GDM1 (cell line): ENCODE measurements at regions not wholly inside any gene's neighbourhood (a gene's known extent, or its start where the extent isn't known, plus 50 kb on each side); places are given as distances from the start of the nearest gene placed in this dataset.

Source experiments
- DNase-seq: peaks from one replicate; lab custom pipeline; 2025; lab: John Stamatoyannopoulos, UW

DNA sequence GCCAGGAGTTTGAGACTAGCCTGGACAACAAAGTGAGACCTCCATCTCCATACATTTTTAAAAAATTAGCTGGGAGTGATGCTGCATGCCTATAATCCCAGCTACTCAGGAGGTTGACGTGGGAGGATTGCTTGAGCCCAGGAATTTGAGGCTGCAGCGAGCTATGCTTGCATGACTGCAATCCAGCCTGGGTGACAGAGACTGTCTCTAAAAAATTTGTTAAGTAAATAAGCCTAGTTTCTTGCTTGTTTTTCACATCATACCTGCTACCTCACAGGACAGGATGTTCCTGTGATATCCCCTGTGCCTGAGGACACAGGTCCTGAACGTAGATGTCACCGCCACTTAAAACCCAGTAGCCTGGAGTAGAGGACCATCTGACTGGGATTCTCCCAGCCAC is 348.6 kb downstream of the MN1 start:
- DNase-seq, result no peak

DNA sequence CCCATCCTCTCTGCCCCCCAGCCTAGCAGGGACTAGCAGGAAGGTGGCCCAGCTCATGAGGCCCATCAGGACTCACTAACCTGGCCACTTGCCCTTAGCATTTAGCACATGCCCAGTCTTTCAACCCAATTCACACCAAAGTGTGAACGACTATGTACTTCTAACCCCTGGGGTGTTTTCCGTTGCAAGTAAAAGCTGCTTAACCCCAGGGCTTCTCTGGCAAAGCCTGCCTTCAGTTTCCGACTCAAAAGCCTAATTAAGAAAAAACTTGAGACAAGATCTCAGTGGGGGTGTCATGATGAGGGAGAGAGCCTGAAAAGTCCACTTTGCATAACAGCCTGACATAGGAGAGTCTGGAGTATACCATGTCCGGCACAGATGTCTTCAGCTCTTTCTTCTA is 347.8 kb downstream of the MN1 start:
- no peak for DNase-seq

DNA sequence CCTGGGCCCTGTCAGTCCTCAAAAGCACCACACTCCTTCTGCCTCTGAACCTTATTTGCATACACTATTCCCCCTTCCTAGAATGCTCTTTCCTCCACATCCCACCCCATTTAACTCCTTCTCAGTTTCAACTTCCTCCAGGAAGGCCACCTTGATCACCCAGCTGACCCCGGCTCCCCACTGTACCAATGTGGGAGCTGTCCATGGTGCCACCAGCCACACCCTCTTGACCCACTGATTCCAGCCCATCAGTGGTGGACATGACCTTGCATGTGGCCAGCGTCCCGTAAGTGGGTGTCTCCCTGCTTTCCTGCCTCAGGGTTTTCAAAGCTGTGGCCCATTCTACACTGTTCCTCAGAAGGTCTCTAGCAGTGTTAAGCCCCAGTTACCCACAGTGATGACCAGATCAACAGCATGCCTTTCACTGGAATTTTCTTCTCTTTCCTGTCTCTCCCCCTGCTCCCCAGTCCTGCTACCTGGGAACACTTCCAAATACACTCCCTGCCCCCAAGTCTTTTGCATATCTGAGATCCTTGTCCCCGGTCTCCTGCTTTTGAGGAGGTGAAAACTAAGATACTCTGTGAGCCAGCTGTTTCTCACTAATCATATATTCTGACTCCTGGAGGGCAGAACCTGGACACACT is 346.6 kb downstream of the MN1 start:
- DNase-seq, result no peak

DNA sequence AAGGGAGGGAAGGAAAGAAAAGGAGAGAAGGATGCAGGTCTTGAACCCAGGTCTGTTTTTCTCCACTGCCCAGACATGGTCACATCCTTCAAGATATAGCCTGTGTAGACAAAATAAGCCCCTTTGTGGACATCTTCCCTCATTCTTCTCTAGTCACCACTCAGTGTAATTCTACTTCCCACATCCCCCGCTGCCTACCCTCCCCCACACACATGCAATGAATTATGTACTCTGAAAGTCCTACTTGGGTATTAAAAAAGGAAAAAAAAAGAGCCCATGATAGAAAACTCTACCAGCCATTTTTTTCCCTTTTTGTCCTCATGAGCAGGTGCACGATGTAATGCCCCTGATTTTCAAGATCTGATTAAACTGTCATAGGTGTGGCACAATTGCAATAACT is 346.0 kb downstream of the MN1 start:
- no peak for DNase-seq

DNA sequence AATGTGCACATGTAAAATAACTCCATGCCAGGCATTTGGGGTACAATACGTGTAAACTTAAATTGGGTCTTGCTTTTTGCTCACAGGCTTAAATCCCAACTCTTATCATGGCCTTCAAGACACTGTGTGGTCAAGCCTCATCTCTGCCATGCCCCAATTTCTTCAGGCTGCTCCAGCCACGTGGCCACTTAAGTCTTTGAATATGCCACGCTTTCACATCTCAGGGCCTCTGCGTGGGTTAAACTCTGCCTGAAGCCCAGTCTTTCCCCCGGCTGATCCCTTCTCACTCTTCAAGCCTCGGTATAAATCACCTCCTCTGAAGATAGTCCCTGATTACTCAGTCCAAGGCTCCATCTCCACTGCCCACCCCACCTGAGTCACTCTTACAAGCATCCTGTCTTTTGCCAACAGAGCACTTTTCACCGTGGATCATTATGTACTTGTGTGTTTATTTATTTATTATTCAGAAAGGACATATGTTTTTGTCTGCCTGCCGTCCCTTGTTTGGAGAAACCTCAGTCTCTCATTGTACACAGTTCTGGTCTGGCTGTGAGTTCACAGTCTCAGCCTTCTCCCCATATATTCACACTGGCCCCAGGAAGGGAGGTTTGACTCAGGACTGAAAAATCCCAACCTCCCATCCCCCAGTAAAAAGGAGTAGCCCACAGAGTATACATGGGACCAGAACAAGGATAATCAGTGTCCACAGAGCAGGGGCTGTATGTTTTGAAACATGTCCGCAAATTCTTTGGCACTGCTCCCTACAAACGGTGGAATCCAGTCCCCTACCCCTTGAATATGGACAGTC is 344.7 kb downstream of the MN1 start:
- DNase-seq, result no peak

DNA sequence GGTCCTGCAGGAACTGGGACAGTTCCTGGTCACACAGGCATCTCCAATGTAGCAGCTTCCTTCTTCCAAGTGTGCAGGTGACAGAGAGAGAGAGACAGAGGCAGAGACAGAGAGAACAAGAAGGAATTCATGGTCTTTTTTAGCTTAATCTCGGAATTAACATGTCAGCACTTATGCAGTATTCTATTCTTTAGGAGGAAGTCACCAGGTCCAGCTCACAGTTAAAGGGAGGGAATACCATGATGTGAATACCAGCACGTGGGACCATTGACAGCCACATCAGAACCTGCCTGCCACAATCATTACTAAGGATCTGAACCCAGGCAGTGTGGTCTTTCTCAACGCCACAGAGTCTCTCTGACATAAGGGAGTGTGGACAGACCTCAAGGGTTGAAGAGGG is 341.6 kb downstream of the MN1 start:
- DNase-seq, result no peak

DNA sequence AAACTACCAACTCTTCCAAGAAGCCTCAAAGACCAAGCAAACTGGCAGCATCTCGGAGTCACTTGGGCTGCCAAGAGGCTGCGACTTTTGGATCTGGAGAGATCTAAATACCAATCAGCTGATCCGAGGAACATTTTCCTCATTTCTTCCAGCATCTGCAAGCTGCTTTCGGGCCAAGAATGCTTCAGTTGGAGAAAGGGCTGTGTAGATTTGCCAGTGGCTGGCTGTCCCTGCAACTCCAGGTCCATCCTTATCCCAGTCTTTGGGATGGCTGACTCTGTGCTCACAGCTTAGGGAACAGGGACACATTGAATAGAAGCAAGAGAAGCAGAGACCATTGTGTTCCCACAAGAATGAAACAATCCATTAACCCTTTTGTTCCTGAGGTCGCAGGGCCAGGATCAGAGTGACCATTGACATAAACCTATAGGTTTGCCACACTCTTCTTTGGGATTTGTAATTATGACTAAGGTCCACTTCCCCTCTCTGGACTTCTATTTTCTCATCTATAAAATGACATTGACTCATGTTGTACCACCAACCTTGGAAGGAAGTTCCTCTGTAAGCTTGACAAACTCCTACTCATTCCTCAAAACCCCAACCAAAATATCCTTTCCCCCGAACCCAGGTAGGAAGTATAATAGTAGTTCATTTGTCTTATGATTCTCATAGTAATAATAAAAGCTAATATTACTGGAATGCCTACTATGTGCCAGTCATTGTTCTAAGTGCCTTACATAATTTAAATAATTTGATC is 340.8 kb downstream of the MN1 start:
- DNase-seq, result no peak

DNA sequence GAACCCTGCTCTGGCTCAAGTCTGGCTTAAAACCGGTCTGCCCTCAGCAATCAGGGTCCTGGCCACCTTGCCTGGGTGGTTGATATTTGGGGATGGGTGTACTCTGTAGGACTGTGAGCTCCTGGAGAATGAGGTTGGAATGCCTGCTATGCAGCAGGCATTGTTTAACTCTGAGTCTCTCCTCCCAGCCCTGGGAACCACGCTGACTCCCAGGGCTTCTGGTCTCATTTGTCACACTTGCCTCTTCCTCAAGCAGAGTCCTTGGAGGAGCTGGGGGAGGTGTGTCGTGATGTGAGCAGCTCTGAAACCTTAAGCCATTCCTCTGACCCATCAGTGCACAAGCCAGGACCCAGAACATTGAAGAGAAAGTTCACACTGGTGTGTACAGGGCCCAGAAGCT is 340.1 kb downstream of the MN1 start:
- no peak for DNase-seq

DNA sequence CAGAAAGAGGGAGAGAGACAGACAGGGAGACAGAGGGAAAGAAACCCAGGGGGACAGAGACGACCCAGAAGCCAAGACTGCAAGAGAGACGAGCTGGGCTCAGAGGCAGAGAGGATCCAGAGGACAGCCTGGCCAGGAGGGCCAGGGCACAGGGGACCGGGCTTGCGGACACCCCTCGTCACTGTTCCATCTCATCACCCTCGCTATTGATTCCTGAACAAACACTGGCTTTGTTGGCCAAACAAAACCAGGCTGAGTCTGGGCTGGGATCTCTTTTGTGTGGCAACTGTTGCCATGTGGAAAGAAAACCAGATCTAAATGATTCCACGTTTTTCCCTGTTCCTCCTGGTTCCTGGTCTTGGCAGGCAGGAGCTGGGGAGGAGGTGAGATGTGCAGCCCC is 339.4 kb downstream of the MN1 start:
- DNase-seq, result no peak

DNA sequence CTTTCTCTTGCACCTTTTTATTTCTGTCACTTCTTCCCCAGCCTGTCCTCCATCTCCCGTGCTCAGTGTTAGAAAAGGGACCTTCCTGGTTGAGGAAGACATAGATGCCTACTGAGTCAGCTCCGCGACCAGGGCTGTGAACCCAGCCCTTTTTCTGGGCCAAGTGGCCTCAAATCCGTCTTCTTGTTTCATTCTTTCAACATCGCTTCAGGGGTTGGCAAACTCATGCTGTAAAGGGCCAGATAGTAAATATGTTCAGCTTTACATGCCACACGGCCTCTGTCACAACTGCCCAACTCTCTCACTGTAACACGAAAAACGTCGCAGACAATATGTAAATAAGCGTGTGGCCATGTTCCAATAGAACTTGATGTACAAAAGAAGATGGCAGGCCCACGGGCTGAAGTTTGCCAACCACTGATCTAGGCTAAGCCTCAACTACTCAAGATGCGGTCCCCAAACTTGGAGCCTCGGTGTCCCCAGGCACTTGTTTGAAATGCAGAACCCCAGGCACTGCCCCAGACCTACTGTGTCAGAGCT is 338.4 kb downstream of the MN1 start:
- no peak for DNase-seq

DNA sequence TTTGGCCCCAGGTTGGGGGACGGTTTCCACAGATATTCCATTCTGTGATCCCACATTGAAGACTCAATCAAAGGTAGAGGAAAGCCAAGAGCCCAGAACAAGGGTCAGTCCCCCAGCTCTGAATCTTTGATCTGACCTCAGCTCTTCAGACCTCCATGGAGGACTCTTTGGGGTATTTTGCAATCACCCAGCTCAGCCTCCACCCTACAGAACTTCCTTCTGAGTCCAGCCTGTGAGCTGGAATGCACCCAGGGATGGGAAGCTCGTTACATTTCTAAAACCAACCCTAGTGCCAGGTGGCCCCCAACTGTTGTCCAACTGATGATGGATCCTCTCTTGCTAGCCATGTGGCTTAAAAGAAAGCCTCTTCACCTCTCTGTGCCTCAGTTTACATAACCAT is 335.3 kb downstream of the MN1 start:
- DNase-seq, result no peak

DNA sequence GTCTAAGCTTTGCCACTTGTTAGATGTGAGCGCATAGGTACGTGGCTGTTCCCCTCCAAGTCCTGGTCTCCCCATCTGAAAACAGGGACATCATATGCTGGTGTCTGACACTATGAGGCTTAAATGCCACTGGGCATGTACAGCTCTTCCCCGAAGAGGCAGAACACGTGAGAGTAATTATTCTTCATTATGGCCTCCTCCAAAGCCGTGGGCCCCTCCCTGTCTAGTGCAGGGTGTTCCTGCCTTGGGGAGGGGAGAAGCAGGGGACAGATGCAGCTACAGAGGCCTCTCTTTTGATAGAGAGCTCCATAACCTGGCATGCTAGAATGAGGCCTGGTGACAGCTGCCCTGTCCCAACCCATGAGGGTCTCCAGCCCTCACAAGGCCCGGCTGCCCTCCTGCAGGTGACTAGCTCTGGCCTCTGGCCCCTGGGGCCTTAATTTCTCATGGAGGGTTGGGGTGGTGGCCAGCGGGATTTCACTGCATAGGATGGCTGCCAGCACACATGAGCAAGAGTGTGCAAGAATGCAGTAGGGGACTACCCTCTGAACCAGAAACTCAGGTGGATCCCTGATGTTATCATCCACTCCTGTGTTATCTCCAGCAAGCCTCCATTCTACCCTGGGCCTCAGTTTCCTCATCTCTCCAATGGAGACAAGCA is 334.6 kb downstream of the MN1 start:
- DNase-seq, result no peak

DNA sequence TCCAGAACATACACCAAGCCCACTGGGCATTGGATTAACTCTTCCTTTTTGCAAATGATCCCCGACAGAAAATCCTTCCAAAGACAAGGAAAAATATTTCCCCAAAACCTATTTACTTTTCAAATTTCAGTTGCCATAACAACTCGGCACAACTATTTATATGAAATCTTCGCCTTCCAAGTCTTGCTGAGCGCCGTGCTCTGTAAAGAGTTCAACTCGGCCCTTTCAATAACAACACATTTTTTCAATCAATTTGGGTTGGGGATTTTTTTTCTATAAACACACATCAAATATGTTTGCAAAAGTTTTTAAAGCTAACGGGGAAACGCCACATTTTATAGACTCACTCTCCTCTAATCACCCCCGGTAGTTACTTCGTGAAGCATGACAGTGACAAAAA is 333.8 kb downstream of the MN1 start:
- DNase-seq, result no peak

DNA sequence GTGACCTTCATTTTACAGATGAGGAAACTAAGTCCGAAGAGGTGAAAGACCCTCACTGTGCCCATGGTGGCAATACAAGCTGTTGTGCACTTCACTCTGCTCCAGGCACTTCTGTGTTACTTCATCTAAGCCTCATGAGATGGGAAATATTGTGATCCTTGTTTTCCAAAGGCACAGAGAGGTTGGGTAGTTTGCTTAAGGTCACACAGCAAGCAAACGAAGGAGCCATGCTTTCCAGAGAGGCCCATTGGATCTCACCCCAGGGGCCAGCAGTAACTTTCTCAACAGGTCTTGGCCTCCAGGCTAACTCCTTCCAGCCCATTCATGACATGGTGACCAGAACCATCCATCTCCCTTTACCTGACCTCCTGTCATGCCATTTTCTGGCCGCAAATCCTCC is 332.8 kb downstream of the MN1 start:
- no peak for DNase-seq

DNA sequence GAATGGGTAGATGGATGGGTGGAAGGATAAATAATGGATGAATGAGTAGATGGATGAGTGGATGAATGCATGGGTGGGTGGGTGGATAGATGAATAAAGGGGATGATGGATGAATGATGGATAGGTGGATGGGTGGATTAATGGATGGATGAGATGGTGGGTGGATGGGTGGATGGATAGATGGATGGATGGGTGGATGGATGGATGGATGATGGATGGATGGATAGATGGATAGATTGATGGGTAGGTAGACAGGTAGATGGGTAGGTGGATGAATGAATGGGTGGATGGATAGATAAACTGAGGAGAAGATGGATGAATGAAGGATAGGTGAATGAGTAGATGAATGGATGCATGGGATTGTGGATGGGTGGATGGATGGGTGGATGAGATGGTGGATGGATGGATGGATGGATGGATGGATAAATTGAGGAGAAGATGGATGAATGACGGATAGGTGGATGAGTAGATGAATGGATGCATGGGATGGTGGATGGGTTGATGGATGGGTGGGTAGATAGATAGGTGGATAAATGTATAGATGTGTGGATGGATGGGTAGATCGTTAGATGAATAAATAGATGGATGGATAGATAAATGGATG is 331.3 kb downstream of the MN1 start:
- no peak for DNase-seq

DNA sequence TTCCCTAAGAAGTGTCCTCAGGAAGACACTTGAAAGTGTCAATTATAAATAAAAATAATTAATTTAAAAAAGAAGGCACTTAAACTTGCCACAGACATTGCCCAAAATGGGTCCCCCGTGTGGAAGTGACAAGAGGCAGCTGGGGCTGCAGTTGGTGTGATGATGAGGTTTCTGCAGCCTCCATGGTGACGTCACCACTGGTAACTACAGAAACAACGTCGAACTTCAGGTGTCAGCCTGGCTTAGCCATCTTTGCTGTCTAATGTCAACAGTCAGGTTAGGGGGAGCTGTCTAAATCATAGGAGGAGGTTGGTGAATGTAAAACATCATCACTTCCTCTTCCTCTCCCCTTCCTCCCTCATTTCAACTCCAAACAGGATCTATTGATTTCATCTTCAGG is 328.6 kb downstream of the MN1 start:
- no peak for DNase-seq

DNA sequence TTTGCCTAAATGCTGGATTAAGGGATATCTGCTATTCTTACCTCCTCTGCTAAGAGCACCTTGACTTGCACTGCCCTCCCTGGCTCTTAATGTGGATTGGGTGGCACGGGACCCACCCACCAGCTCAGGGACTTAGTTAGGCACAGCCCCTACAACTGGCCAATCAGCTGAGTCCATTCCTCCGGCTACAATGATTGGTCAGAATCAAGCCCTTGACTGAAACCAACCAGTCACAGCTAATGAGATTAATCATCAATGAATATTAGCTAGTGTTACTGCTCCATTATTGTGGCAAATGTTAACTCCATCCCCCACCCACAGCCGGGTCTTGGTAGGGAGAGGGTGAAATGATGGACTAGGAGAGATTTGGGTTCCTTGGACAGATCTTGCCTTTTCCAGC is 328.0 kb downstream of the MN1 start:
- DNase-seq, result no peak

DNA sequence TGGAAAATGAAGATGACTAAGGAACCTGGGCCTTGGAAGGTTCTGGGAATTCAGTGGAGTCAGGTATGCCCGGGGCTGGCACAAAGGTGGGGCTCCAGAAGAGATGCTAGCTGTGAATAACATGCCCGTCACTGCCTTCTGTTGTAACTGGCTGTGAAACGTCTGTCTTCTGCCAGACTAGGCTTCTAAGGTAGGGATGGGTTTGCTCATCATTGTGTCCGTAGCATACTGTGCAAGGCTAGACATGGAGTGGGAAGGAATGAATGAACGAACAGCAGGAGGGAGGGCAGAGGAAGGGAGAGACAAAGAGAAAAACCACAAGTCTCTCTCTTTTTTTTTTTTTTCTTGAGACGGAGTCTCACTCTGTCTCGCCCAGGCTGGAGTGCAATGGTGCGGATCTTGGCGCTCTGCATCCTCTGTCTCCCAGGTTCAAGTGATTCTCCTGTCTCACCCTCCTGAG is 327.4 kb downstream of the MN1 start:
- no peak for DNase-seq

DNA sequence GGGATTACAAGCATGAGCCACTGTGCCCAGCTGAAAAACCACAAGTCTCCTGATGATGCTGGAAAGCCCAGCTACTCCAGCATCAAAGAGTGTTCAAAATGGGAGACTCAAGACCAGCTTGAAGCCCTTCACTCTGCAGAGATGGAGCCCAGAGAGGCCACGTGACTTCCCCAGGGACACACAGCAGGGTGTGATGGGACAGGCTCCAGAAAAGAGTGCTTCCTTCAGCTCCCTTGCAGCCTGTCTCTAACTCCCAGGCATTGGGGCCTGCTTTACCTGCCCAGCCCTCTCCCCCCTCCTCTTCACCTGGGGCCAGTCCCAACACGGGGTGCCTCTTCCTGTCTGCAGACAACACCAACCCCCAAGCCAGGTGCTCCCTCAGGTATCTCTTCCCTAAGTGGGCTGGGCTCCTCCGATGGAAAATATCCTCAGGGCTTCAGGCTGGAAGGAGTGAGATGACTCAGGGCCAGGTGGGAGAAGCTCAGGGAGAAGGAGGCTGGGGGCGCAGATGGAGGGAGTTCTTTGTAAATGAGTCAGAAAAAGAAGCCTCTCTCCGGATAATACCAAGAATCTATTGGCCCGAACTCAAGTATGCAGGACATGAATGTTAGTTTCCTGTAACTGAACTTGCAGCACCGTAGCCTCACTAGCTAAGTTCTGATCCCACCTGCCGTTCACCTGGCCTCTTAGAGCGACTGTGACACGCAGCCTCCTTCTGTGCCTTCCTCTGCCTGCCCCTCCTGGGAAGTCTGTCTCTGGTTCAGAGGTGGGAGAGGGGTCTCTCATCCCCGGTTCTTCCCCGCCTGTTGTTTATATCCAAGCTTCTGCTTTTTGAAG is 326.6 kb downstream of the MN1 start:
- no peak for DNase-seq

DNA sequence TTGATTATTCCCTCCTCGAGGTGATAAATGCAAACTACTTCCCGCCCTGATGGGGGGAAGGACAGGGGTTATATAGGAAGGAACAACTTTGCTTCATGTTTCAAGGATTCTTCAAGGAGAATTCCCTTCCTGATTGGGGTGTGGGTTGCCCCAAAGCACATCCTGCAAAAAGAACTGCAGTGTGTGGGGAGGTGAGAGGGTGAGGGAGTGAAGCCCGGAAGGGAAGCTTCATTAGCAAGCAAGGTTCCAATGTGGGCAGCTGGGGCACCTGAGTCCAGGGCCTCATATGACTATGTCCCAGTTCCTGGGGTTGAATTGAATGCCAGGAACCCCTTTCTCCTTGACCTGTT is 326.0 kb downstream of the MN1 start:
- no peak for DNase-seq

DNA sequence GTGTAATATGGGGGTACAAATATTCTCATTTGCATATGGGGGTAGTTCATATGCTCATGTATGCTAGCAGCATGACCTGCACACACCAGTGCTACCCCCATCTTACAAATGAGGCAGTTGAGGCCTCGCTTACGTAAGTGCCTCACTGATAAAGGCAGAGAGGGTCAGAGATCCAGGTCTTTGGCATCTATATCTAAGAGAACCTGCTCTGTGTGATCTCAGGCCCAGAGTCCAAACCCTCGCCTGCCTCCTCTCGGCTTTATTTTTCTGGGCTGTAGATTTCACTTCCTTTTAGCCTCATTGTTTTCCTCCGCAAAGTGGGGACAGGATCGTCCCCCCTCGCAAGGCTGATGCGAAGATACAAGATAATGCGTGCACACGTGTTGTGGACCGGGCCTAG is 325.2 kb downstream of the MN1 start:
- DNase-seq, result no peak
